Dermis blood vessel endothelial cell (primary cell): ENCODE measurements at regions not wholly inside any gene's neighbourhood (a gene's known extent, or its start where the extent isn't known, plus 50 kb on each side); places are given as distances from the start of the nearest gene placed in this dataset.

Experiments used
- DNase-seq: peaks from one replicate; pipeline ENCODE4 v3.0.0; 2010

DNA sequence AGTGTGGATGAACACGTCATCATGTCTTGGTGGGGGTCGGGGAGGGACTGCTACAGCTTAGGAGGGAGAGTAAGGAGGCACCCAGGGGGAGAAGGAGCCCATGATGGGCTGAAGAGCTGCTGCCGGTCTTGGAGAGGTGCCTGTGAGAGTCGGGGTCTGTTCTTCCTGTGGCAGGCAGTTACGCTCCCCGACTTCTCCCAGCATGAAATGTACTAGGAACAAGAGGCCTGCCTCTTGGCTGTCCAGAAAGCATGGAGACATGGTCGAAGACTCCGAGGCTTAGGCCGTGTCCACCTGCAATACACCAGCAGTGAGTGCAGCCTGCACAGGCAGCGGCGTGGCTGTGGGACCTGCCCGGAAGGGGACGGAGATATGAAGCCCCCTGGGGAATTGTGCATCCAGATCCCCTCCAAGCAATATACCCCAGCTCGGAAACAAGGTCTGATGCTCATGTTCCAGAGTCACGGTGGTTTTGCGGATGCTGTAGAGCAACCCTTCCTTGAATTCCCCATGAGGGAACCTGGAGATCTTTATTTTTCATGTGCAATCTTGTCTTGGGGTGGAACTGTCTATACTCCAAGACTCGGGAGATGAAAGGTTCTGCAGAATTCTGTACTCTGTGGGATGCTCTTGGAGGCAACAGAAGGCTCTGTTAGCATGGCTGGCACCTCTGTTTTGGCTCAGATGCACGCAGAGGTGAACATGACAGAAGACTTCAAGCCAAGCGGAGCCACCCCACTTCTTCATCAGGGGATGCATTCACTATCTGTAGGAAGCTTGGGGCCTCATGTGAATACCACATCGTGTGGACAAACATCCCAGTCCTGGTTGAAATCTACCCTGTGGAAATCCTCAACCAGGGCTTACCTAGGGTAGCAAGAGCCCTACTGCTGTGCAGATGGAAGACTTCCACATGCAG, 374.9 kb upstream of the IRX4 start:
- no peak for DNase-seq

- no peak for DNase-seq
These were observed 374.1 kb upstream of the IRX4 start for GRCh38 chr5:2256691-2257280.

DNA sequence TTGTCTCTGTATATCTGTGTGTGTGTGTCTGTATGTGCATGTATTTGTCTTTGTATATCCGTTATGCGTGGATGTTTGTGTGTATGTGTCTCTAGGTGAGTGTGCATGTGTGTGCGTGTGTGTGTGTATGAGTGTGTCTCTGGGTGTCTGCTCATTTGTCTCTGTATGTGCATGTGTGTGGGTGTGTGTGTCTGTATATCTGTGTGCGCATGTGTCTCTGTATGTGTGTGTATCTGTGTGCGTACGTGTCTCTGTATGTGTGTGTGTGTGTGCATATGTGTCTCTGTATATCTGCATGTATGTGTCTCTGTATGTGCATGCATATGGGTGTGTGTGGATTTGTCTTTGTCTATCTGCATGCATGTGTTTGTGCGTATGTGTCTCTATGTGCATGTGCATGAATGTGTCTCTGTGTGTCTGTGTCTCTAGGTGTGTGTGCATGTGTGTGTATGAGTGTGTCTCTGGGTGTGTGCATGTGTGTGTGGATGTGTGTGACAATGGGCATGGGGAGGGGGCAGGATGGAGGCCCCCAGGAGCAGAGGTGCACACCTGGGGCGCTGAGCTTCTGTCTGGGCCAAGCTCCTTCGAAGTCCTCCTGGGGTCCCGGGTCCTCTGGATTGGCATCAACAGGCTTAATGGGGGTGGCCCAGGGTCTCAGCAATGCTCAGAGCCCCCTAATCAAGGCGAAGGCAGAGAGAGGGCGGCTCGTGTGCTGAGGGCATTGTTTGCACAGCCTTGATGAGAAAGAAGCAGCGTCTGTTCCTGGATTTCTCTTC, 373.4 kb upstream of the IRX4 start:
- no peak for DNase-seq

DNA sequence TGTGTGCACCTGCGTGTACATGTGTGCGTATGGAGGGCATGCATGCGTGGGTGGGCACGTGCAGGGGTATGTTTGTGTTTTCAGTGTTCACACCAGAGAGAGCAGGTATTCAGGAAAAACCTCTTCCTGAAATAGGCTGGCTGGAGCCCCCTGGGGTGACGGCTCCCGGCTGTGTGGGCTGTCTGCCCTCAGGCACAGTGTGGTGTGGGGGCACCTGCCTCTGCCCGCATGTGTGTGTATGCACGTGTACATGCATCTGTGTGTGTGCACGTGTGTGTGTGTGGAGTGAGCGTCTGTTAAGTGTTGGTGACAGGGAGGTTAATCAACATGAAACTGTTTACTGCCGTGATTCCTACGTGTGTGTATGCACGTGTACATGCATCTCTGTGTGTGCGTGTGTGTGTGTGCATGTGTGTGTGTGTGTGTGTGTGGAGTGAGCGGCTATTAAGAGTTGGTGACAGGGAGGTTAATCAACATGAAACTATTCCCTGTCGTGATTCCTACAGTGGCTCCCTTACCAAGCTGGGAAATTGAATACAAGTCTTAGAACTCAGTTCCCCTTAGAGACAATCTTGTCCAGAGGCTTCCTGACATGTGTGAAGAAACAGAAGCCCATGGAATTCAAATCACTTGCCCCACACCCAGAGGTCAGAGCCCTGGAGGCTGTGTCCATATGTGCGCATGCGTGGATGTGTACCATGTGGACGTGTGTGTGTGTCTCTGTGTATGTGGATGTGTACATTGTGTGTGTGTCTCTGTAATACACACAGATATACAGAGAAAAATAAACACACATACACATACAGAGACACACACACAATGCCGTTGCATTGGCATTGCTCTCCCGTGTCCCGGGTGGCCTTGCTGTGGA, 372.4 kb upstream of the IRX4 start:
- DNase-seq, result no peak

DNA sequence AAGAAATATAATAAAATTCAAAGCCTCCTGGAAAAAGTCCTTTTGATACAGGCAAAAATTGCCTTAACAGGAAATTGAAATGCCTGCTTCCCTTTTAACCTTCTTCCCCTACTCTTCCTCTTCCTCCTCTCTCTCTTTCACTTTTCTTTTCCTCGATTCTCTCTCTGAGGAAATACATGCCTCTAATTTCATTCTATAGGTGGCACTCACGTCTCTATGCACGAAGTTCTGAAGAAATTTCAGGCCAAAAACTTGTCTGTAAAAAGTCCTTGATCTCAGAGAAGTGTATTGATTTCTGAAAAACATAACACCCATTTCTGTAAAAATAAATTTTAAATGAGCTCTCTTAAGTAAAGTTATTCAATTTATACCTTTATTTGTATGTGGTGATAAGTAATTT, 371.7 kb upstream of the IRX4 start:
- DNase-seq, result no peak

DNA sequence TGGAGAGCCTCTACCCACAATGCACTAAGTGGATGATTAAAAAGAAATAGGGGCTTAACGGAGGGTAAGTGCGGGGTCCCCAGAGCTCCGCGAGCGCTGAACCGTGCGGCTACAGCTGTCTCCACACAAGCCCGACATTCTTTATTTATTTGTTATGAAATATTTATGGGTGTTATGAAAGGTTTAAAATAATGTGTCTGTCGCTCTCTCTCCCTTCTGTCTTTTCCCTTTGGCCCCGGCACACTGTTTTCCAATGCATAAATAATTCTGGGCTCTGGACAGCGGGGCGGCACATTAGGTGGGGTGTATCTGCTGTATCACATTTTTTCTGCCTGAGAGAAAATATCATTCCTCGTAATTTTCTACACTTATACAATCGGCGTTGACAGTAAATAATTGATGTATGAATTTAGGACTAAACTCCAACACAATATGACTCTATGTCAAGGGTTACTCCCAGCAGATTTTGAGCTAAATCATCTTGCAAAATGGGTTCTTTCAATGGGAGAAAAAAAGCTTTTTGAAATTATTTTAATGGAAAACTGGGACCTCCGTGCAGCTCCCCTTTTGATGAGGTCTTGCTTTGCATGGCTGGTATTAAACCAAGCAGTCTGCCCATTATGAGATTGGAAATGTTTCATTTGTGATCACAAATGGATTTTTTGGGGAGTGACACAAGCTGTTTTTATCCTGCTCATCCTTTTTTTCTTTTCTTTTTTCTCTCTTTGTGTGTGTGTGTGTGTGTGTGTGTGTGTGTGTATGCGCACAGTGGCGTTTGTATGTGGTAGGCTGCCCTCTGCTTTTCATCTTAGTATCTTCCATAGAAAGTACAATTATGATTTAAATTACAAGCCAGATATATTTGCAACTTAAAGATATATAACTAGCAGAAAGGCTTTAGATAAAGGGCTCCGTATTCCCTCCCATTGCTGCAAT, 370.6 kb upstream of the IRX4 start:
- DNase-seq, result no peak

DNA sequence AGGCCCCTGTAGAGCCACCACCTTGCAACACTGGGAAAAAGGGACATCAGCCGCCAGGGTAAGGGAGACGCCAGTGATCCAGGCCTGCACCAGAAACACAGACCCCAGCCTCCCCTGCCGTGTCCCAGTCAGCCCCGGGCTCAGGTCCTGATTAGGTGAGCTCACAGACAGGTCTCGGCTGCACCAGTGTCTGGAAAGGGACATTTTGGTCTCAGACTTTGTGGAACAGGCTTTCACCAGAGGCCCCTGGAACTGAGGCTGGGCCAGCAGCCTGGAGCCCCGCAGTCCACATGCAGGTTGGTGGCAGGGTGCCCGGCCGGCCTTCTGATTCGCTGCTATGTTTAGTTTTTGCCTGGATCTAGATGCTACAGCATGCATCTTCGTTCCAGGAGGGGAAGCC, 369.0 kb upstream of the IRX4 start:
- DNase-seq, result no peak

DNA sequence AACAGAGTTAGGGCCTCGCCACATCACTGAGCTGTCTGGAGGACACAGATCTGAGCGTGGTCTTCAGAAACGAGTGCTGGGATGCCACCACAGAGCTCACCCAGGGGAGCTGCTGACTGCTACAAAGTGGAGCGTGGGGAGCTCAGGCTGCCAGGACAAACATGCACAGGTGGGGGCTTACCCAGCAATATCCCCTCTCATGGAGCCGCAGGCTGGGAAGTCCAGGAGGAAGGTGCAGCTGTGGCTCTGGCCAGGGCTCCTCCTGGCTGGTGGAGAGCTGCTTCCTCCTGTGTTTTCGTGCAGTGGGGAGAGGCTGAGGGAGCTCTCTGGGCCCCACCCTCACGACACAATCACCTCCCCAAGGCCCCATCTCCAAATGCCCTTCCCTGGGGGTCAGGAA, 368.6 kb upstream of the IRX4 start:
- DNase-seq, result no peak

GRCh38 chr5:2250365-2250950, 367.7 kb upstream of the IRX4 start:
- no peak for DNase-seq

DNA sequence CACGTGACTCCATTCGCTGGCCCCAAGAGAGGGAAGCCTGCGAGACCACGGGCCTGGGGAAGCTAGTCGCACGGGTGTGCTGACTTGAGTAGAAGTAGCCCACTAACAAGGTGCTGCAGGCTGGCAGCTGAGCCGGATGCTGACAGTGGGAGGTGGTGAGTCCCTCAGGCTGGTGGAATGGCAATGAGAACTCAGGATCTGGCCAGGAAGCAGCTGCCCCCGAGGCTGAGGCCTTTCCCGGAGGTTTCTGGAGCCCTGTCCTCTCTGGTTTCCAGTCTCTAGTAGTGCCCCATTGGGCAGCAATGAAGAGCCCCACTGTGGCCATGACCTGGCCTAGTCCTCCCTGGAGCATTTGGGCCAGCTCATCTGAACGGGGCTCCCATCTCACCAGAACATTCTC, 366.7 kb upstream of the IRX4 start:
- DNase-seq, result no peak

DNA sequence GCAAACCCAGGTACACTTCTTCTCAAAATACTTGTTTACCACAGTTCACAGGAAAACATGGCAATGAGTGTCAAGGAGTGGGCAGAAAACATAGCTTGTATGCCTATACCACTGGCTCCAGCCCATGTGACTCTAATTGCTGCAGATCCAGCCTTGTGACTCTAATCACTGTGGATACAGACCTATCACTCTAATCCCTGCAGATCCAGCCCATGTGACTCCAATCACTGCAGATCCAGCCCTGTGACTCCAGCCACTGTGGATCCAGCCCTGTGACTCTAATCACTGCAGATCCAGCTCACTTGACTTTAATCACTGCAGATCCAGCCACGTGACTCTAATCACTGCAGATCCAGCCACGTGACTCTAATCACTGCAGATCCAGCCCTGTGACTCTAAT, 366.3 kb upstream of the IRX4 start:
- DNase-seq, result no peak

GRCh38 chr5:2242539-2242938, 359.8 kb upstream of the IRX4 start:
- DNase-seq, result no peak

DNA sequence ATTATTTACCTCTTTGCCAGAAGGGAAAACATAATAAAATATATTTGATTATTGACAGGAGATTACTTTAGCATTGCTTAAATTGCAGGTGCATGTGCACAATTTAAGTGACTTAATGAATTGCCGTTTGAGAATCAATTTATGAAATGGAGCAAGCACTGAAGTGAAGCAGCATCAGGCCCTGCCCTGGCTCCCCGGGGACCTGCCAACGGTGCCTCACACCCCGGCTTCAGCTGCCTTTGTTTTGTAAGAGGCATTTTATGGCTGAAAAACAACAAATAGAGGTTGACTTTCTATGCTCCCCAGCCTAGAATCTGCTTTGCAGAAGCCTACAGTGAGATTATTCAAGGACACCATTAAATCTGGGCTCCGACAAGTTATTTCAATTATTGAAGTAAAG, 359.1 kb upstream of the IRX4 start:
- DNase-seq, result no peak

DNA sequence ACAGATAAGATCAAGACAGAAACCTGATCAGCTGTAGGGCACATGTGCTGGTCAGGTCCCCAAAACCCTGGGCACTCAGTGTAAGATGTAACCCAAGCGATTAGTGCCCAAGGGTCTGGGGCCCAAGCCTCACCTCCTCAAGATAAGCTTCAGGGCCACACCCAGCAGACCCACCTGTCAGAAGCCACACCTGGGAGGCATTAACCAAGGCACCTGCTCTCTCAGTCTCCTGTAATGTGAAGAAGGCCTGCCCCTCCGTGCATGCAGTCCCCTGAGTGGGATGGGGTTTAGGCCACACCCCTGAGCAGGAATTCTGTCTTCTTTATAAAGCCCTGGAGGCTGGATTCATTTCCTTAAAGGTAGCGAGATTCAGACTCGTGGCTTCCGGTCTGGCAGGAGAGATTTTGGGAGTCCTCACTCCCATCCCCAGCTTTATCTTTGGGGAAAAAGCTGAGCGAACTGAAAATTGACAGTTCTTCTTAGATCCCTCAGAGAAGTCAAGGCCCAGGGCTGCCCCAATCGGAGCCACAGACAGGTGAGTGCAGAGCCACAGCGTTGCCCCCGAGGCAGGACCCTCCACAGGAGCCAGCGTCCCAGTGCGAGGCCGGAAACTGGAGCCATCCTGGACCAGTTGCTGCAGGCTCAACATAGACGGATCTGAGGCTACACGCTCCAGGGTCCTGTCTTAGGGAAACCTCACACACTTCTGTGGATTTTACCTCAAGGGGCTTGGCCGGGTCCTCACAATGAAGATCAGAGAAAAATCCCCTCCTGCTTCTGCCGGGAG, 357.6 kb upstream of the IRX4 start:
- no peak for DNase-seq

GRCh38 chr5:2239201-2239910, 356.6 kb upstream of the IRX4 start:
- DNase-seq, result no peak

DNA sequence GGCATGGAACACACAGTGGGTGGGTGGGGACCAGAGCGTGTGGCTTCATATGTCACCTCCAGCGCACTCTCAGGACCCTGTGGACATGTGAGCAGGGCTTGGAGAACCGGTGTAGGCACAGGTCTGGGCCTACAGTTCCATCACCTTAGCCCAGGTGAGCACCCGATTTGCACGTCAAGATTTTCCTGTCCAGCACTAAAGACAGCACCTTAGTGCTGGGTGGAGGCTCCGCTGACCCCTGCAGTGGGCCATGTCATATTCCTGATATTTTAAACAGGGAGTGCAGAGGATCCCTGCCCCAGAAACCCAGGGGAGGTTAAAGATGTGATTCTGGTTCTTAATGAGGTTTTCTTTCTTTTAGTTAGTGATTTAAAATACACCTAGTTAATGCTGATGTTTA, 356.0 kb upstream of the IRX4 start:
- no peak for DNase-seq

DNA sequence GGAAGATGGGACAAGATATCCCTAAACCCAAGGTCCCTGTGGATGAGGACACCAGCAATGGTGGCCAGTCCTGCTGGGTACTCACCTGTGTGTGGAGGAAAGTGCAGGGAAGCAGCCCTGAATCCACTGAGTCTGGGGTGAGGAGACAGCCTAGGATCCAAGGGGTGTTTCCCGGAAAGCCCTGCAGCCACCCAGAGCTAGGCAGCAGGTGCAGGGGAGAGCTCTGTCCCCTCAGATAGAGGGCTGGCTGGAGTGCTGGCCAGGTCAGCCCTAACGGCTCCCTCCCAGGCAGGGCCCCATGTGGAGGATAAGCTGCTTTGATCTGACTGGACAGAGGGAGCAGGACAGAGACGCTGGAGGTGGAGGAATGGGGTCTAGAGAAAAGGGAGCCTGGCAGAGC, 344.7 kb upstream of the IRX4 start:
- no peak for DNase-seq

DNA sequence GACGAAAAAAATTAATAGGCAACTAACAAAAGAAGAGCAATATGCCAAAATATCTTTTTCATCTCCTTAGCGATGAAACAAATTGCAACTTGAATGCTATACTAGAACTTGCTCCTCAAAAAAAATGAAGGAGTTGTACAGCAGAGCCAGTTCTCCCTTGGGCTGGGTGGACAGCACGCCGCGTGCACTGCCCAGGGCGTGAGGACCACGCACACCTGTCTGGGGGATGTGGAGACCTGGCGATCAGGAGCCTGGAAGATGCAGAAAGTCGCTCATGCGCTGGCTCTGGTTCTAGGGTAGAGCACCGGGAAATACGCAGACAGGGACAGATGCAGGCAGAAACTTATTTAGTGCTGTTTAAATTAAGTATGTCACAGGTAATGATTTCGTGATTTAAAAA, 342.0 kb upstream of the IRX4 start:
- no peak for DNase-seq

DNA sequence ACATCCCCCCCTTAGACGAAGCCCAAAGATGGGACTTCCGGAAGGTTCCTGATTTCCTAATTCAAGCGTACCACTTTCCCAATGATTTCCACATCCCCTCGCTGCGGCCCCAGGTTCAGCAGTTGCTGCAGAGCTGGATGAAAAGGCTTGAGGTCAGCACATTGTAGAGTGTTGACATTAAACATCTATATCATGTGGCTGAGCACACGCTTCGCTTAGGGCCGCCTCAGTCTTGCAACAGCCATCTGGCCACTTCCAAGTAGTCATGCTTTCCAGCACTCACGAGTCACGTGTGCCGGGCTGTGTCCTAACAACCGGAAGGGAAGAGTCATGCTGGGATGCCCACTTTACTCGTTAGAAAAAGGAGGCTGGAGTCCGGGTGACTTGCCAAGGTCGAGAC, 340.6 kb upstream of the IRX4 start:
- DNase-seq, result no peak
